HEK293T (cell line): ENCODE measurements at regions not wholly inside any gene's neighbourhood (a gene's known extent, or its start where the extent isn't known, plus 50 kb on each side); places are given as distances from the start of the nearest gene placed in this dataset.
"Not testable (repeated sequence)": the region's sequence is repeated elsewhere in the genome, so short reads cannot be mapped to it uniquely, and the experiment has no call there.

ENCODE experiments used
- ARNT ChIP-seq: fragments of 450-650 bp; IDR thresholded peaks from 2 replicates; pipeline ENCODE4 v1.6.1; 2017; ENCODE audit warnings: mild to moderate bottlenecking
- BHLHE40 ChIP-seq: fragments of 450-650 bp; IDR thresholded peaks from 2 replicates; pipeline ENCODE4 v1.6.1; 2016; ENCODE audit warnings: mild to moderate bottlenecking, moderate library complexity, borderline replicate concordance
- ELF4 ChIP-seq: fragments of 450-650 bp; IDR thresholded peaks from 2 replicates; pipeline ENCODE4 v1.6.1; 2017; ENCODE audit warnings: antibody characterized with exemption
- LEF1 ChIP-seq: fragments of 450-650 bp; IDR thresholded peaks from 2 replicates; pipeline ENCODE4 v1.6.1; 2017; ENCODE audit warnings: mild to moderate bottlenecking, borderline replicate concordance
- PKNOX1 ChIP-seq: fragments of 450-650 bp; IDR thresholded peaks from 2 replicates; pipeline ENCODE4 v1.6.1; 2016
- SP1 ChIP-seq: fragments of 450-650 bp; IDR thresholded peaks from 2 replicates; pipeline ENCODE4 v1.6.1; 2017
- SUZ12 ChIP-seq: fragments of 450-650 bp; IDR thresholded peaks from 2 replicates; pipeline ENCODE4 v1.6.1; 2016; ENCODE audit warnings: mild to moderate bottlenecking
- ZNF384 ChIP-seq: fragments of 450-650 bp; IDR thresholded peaks from 2 replicates; pipeline ENCODE4 v1.6.1; 2016

- not testable (repeated sequence) for TF ChIP-seq SUZ12, ELF4, LEF1, ZNF384, ARNT, SP1, BHLHE40
- TF ChIP-seq PKNOX1 = peak; percentile 39; the same call in 1 of the 2 replicates
Measured at GRCh38 chr1:810949-811348, 112.8 kb upstream of the SAMD11 start.
